Ishikawa (cell line): ENCODE measurements at regions not wholly inside any gene's neighbourhood (a gene's known extent, or its start where the extent isn't known, plus 50 kb on each side); places are given as distances from the start of the nearest gene placed in this dataset.

Experiments
- CEBPB ChIP-seq: IDR thresholded peaks from 2 replicates; pipeline ENCODE4 v1.6.1; 2012
- CREB1 ChIP-seq: IDR thresholded peaks from 2 replicates; pipeline ENCODE4 v1.6.1; 2012; ENCODE audit warnings: low read depth
- EGR1 ChIP-seq: IDR thresholded peaks from 2 replicates; pipeline ENCODE4 v1.6.1; 2012
- EP300 ChIP-seq: IDR thresholded peaks from 2 replicates; pipeline ENCODE4 v1.6.1; 2012; ENCODE audit warnings: borderline replicate concordance
- FOXM1 ChIP-seq: IDR thresholded peaks from 2 replicates; pipeline ENCODE4 v1.6.1; 2012; ENCODE audit warnings: low read depth, borderline replicate concordance
- NFIC ChIP-seq: IDR thresholded peaks from 2 replicates; pipeline ENCODE4 v1.6.1; 2012
- RAD21 ChIP-seq: IDR thresholded peaks from 2 replicates; pipeline ENCODE4 v1.6.1; 2012; ENCODE audit warnings: low read depth
- TAF1 ChIP-seq: IDR thresholded peaks from 2 replicates; pipeline ENCODE4 v1.6.1; 2012; ENCODE audit warnings: low read depth, mild to moderate bottlenecking
- TCF12 ChIP-seq: IDR thresholded peaks from 2 replicates; pipeline ENCODE4 v1.6.1; 2012; ENCODE audit warnings: low read depth
- TEAD4 ChIP-seq: IDR thresholded peaks from 2 replicates; pipeline ENCODE4 v1.6.1; 2012
- YY1 ChIP-seq: IDR thresholded peaks from 2 replicates; pipeline ENCODE4 v1.6.1; 2012; ENCODE audit warnings: low read depth
- ZBTB7A ChIP-seq: IDR thresholded peaks from 2 replicates; pipeline ENCODE4 v1.6.1; 2012; ENCODE audit warnings: low read depth
- TF ChIP-seq, protein P1 (sequence below): IDR thresholded peaks from 2 replicates; pipeline ENCODE4 v1.6.1; 2012
- TF ChIP-seq, protein P2 (sequence below): IDR thresholded peaks from 2 replicates; pipeline ENCODE4 v1.6.1; 2012
- TF ChIP-seq, protein P3 (sequence below): IDR thresholded peaks from 2 replicates; pipeline ENCODE4 v1.6.1; 2012; ENCODE audit warnings: low read depth, mild to moderate bottlenecking

DNA sequence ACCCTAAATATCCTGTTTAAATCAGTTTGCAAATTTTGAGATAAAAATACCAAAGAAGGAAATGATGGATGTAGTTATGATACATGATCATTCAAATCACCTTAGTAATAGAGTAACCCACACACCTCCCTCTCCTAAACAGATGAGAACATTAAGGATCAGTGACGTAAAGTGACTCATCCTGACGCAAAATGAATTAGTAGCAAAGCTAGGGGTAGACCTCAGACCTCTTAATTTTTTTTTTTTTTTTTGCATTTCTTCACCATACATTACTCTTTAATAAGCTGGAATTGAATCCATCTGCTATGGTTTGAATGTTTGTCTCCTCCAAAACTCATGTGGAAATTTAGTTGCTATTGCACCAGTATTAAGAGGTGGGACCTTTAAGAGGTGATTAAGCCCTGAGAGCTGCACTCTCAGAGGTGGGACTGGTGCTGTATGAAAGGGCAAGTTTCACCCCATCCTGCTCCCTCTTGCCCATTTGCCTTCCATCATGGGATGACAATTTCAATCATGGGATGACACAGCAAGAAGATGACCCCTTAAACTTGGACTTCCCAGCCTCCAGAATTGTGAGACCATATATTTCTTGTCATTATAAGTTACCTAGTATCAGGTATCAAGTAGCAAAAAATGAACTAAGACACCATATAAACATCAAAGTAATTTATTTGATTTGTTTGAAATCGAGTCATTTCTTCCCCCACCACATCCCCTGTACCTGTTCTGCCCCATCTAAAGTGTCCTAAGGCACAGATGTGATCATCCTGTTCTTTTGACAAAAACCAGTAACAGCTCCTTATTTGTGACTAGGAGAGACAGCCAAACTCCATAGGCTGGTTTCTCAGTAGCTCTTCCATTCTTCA lies 114.6 kb upstream of the DUSP10 start:
- TF ChIP-seq TEAD4 (no peak), EGR1 (no peak), ZBTB7A (no peak), YY1 (no peak), CEBPB (no peak), TAF1 (no peak), CREB1 (no peak), EP300 (no peak), TCF12 (no peak), FOXM1 (no peak), RAD21 (no peak), NFIC (no peak)
- TF ChIP-seq, protein P1, sequence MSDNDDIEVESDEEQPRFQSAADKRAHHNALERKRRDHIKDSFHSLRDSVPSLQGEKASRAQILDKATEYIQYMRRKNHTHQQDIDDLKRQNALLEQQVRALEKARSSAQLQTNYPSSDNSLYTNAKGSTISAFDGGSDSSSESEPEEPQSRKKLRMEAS = no peak
- TF ChIP-seq, protein P2, sequence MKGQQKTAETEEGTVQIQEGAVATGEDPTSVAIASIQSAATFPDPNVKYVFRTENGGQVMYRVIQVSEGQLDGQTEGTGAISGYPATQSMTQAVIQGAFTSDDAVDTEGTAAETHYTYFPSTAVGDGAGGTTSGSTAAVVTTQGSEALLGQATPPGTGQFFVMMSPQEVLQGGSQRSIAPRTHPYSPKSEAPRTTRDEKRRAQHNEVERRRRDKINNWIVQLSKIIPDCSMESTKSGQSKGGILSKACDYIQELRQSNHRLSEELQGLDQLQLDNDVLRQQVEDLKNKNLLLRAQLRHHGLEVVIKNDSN = no peak
- TF ChIP-seq, protein P3, sequence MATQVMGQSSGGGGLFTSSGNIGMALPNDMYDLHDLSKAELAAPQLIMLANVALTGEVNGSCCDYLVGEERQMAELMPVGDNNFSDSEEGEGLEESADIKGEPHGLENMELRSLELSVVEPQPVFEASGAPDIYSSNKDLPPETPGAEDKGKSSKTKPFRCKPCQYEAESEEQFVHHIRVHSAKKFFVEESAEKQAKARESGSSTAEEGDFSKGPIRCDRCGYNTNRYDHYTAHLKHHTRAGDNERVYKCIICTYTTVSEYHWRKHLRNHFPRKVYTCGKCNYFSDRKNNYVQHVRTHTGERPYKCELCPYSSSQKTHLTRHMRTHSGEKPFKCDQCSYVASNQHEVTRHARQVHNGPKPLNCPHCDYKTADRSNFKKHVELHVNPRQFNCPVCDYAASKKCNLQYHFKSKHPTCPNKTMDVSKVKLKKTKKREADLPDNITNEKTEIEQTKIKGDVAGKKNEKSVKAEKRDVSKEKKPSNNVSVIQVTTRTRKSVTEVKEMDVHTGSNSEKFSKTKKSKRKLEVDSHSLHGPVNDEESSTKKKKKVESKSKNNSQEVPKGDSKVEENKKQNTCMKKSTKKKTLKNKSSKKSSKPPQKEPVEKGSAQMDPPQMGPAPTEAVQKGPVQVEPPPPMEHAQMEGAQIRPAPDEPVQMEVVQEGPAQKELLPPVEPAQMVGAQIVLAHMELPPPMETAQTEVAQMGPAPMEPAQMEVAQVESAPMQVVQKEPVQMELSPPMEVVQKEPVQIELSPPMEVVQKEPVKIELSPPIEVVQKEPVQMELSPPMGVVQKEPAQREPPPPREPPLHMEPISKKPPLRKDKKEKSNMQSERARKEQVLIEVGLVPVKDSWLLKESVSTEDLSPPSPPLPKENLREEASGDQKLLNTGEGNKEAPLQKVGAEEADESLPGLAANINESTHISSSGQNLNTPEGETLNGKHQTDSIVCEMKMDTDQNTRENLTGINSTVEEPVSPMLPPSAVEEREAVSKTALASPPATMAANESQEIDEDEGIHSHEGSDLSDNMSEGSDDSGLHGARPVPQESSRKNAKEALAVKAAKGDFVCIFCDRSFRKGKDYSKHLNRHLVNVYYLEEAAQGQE = no peak

DNA sequence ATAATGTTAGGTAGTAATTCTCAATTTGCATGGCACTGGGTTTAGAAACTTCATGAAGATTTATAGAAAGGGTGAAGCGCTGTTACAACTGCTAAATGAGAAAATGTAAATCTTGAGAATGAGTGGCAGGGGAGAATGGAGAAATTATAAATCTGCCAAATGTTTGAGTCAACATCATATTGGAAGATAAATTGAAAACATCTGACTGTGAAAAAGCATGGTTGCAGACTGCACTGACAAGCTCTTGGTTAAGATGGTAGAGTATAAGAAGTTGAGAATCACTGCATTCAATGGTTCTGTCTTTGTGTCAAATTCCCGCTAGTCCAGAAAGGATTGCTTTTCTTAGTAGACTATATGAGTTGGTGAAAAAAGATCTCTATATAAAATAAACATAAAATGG lies 113.3 kb upstream of the DUSP10 start:
- TF ChIP-seq RAD21 (no peak), TAF1 (no peak), TCF12 (no peak), EP300 (no peak), YY1 (no peak), EGR1 (no peak), CEBPB (no peak), TEAD4 (no peak), FOXM1 (no peak), NFIC (no peak), CREB1 (no peak), ZBTB7A (no peak)
- TF ChIP-seq, protein P3 = no peak
- TF ChIP-seq, protein P2 = no peak
- TF ChIP-seq, protein P1 = no peak

DNA sequence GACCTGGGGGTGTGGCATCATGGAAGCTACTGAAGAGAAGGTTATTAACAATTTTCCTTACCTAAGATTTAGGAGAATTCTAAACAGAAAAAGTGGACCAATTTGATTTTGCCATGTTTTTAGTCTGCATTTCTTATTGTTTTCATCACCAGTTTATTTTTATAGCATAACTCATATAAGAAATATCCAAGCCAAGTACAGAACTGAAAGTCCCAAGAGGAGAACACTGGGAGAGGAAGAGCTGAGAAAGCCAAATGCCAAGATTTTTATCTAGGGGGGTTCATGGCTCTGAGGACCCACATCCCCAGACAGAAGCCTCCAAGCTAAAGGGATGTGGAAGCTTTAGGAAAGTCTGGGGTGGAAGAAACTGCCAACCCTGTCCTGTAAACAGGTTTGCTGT lies 109.4 kb upstream of the DUSP10 start:
- TF ChIP-seq CEBPB (no peak), CREB1 (no peak), FOXM1 (no peak), TAF1 (no peak), EP300 (no peak), TEAD4 (no peak), ZBTB7A (no peak), EGR1 (no peak), TCF12 (no peak), RAD21 (no peak), NFIC (no peak)
- TF ChIP-seq, protein P2 = no peak
- TF ChIP-seq, protein P1 = no peak
- TF ChIP-seq, protein P3 = no peak
